ENCODE measurements at regions not wholly inside any gene's neighbourhood (a gene's known extent, or its start where the extent isn't known, plus 50 kb on each side); places are given as distances from the start of the nearest gene placed in this dataset.

- DNase-seq (ENCODE audit: low read depth in 2 of 2): no peak
These were observed 1126.8 kb downstream of the SI start for GRCh38 chr3:163951397-163951987.

- no peak for DNase-seq (ENCODE audit: low read depth in 2 of 2)
These were observed 1131.5 kb downstream of the SI start for GRCh38 chr3:163946785-163947184.

GRCh38 chr3:163943664-163944063, 1134.6 kb downstream of the SI start:
- DNase-seq (ENCODE audit: low read depth in 2 of 2): no peak

- DNase-seq (ENCODE audit: low read depth in 2 of 2): no peak
These were observed 1138.4 kb downstream of the SI start for GRCh38 chr3:163939926-163940325.

- DNase-seq (ENCODE audit: low read depth in 2 of 2): no peak
These were observed 1141.8 kb downstream of the SI start for GRCh38 chr3:163936543-163936942.

GRCh38 chr3:163935411-163935810, 1142.9 kb downstream of the SI start:
- DNase-seq (ENCODE audit: low read depth in 2 of 2): no peak

- no peak for DNase-seq (ENCODE audit: low read depth in 2 of 2)
These were observed 1149.1 kb downstream of the SI start for GRCh38 chr3:163929069-163929652.

GRCh38 chr3:163927521-163927920, 1150.8 kb downstream of the SI start:
- no peak for DNase-seq (ENCODE audit: low read depth in 2 of 2)

- no peak for DNase-seq (ENCODE audit: low read depth in 2 of 2)
These were observed 1153.7 kb downstream of the SI start for GRCh38 chr3:163924600-163924999.

GRCh38 chr3:163919154-163919553, 1159.1 kb downstream of the SI start:
- no peak for DNase-seq (ENCODE audit: low read depth in 2 of 2)

GRCh38 chr3:163916596-163917560, 1161.4 kb downstream of the SI start:
- no peak for DNase-seq (ENCODE audit: low read depth in 2 of 2)

GRCh38 chr3:163915280-163915679, 1163.0 kb downstream of the SI start:
- no peak for DNase-seq (ENCODE audit: low read depth in 2 of 2)

GRCh38 chr3:163914567-163914966, 1163.7 kb downstream of the SI start:
- DNase-seq (ENCODE audit: low read depth in 2 of 2): no peak

GRCh38 chr3:163891771-163892170, 1186.5 kb downstream of the SI start:
- DNase-seq (ENCODE audit: low read depth in 2 of 2): no peak

- DNase-seq (ENCODE audit: low read depth in 2 of 2): no peak
These were observed 1187.6 kb downstream of the SI start for GRCh38 chr3:163890661-163891060.

- DNase-seq (ENCODE audit: low read depth in 2 of 2): no peak
These were observed 1199.1 kb downstream of the SI start for GRCh38 chr3:163879172-163879571.

- no peak for DNase-seq (ENCODE audit: low read depth in 2 of 2)
These were observed 1199.9 kb downstream of the SI start for GRCh38 chr3:163878396-163878795.

GRCh38 chr3:163877805-163878204, 1200.5 kb downstream of the SI start:
- no peak for DNase-seq (ENCODE audit: low read depth in 2 of 2)

GRCh38 chr3:163863146-163863545, 1215.2 kb downstream of the SI start:
- DNase-seq (ENCODE audit: low read depth in 2 of 2): no peak

- DNase-seq (ENCODE audit: low read depth in 2 of 2): no peak
These were observed 1226.1 kb downstream of the SI start for GRCh38 chr3:163852233-163852632.

- no peak for DNase-seq (ENCODE audit: low read depth in 2 of 2)
These were observed 1239.5 kb downstream of the SI start for GRCh38 chr3:163838769-163839168.

GRCh38 chr3:163832547-163832946, 1245.7 kb downstream of the SI start:
- DNase-seq (ENCODE audit: low read depth in 2 of 2): no peak

- DNase-seq (ENCODE audit: low read depth in 2 of 2): no peak
These were observed 1256.5 kb downstream of the SI start for GRCh38 chr3:163821841-163822240.

All from stimulated activated CD4-positive, alpha-beta T cell treated with anti-CD3 and anti-CD28 coated beads, Interleukin-15, amount 100 ng/mL, for 48 hours (primary cell).